Skeletal muscle tissue (tissue), 3 donors: ENCODE measurements at regions not wholly inside any gene's neighbourhood (a gene's known extent, or its start where the extent isn't known, plus 50 kb on each side); places are given as distances from the start of the nearest gene placed in this dataset.

Experiments used
- H3K27ac ChIP-seq: one replicate; pipeline ENCODE4 v1.7.0; 2013; ENCODE audit warnings: mild to moderate bottlenecking, low read depth, low read length, inconsistent platforms
- H3K27me3 ChIP-seq, 3 donors: one replicate each; pipeline ENCODE4 v1.7.0; 2013; ENCODE audit warnings: low read length in 3 of 3; ENCODE audit not compliant: control insufficient read depth in 3 of 3, insufficient read depth in 3 of 3
- H3K36me3 ChIP-seq, 3 donors: one replicate each; pipeline ENCODE4 v1.7.0; 2013; ENCODE audit warnings: low read length in 3 of 3; ENCODE audit not compliant: control insufficient read depth in 3 of 3, insufficient read depth in 3 of 3
- H3K4me1 ChIP-seq, 3 donors: one replicate each; pipeline ENCODE4 v1.7.0; 2013; ENCODE audit warnings: low read length in 3 of 3, mild to moderate bottlenecking in 3 of 3; ENCODE audit not compliant: control insufficient read depth in 3 of 3, insufficient read depth in 3 of 3
- H3K4me3 ChIP-seq, 3 donors: one replicate each; pipeline ENCODE4 v1.7.0; 2013; ENCODE audit warnings: low read length in 3 of 3
- H3K9ac ChIP-seq, 3 donors: one replicate each; pipeline ENCODE4 v1.7.0; 2013; ENCODE audit warnings: low read length in 3 of 3, mild to moderate bottlenecking in 3 of 3, moderate library complexity in 2 of 3, low read depth in 1 of 3
- H3K9me3 ChIP-seq, 3 donors: one replicate each; pipeline ENCODE4 v1.7.0; 2013; ENCODE audit warnings: low read length in 3 of 3; ENCODE audit not compliant: control insufficient read depth in 3 of 3
- donor health status: Osteomylitis.

GRCh38 chr14:58871573-58871972 lies 233.8 kb downstream of the DACT1 start:
- Histone ChIP-seq H3K9me3 (no peaks in the 10 kb centered on the region), H3K27ac (no peak overlapping the region), H3K9ac (no peak overlapping the region), H3K27me3 (peaks cover 0 to 4% (median 0%) of the 10 kb centered on the region in 3 donors), H3K36me3 (no peaks in the 10 kb centered on the region), H3K4me1 (peaks cover 0 to 5% (median 0%) of the 10 kb centered on the region in 3 donors), H3K4me3 (no peak overlapping the region)

GRCh38 chr14:58872061-58872460 lies 234.3 kb downstream of the DACT1 start:
- Histone ChIP-seq H3K27me3 (peaks cover 0 to 4% (median 0%) of the 10 kb centered on the region in 3 donors), H3K9ac (no peak overlapping the region), H3K9me3 (no peaks in the 10 kb centered on the region), H3K4me1 (peaks cover 0 to 5% (median 0%) of the 10 kb centered on the region in 3 donors), H3K36me3 (no peaks in the 10 kb centered on the region), H3K4me3 (no peak overlapping the region), H3K27ac (no peak overlapping the region)

GRCh38 chr14:58873228-58873953 lies 235.6 kb downstream of the DACT1 start:
- Histone ChIP-seq H3K36me3 (no peaks in the 10 kb centered on the region), H3K9me3 (no peaks in the 10 kb centered on the region), H3K27ac (no peak overlapping the region), H3K27me3 (peaks cover 0 to 4% (median 0%) of the 10 kb centered on the region in 3 donors), H3K4me3 (no peak overlapping the region), H3K4me1 (peaks cover 0 to 5% (median 0%) of the 10 kb centered on the region in 3 donors), H3K9ac (no peak overlapping the region)

- no peak overlapping the region for H3K4me3 ChIP-seq
- H3K9me3 ChIP-seq: no peaks in the 10 kb centered on the region
- no peak overlapping the region for H3K9ac ChIP-seq
- no peaks in the 10 kb centered on the region for H3K36me3 ChIP-seq
- peaks cover 0 to 5% (median 0%) of the 10 kb centered on the region in 3 donors for H3K4me1 ChIP-seq
- no peak overlapping the region for H3K27ac ChIP-seq
- H3K27me3 ChIP-seq: no peaks in the 10 kb centered on the region
These were observed 237.9 kb downstream of the DACT1 start for GRCh38 chr14:58875613-58876012.

- Histone ChIP-seq H3K36me3 (no peaks in the 10 kb centered on the region), H3K9ac (no peak overlapping the region), H3K27me3 (no peaks in the 10 kb centered on the region), H3K4me1 (peaks cover 0 to 5% (median 0%) of the 10 kb centered on the region in 3 donors), H3K4me3 (no peak overlapping the region), H3K27ac (no peak overlapping the region), H3K9me3 (no peaks in the 10 kb centered on the region)
These were observed 238.8 kb downstream of the DACT1 start for GRCh38 chr14:58876608-58877007.

GRCh38 chr14:58878439-58879139 lies 240.8 kb downstream of the DACT1 start:
- Histone ChIP-seq H3K27ac (no peak overlapping the region), H3K27me3 (no peaks in the 10 kb centered on the region), H3K36me3 (no peaks in the 10 kb centered on the region), H3K4me3 (no peak overlapping the region), H3K9ac (no peak overlapping the region), H3K9me3 (no peaks in the 10 kb centered on the region), H3K4me1 (no peaks in the 10 kb centered on the region)

- no peak overlapping the region for H3K27ac ChIP-seq
These were observed 243.7 kb downstream of the DACT1 start for GRCh38 chr14:58881433-58881832.

GRCh38 chr14:58882577-58883018 lies 244.8 kb downstream of the DACT1 start:
- Histone ChIP-seq H3K36me3 (no peaks in the 10 kb centered on the region), H3K9ac (no peak overlapping the region), H3K27ac (no peak overlapping the region), H3K9me3 (no peaks in the 10 kb centered on the region), H3K4me1 (no peaks in the 10 kb centered on the region), H3K27me3 (no peaks in the 10 kb centered on the region), H3K4me3 (no peak overlapping the region)

More at GRCh38 chr14:58881433-58881832, 243.7 kb downstream of the DACT1 start:
- no peak overlapping the region for H3K9ac ChIP-seq
- no peaks in the 10 kb centered on the region for H3K9me3 ChIP-seq
- H3K4me3 ChIP-seq: no peak overlapping the region
- no peaks in the 10 kb centered on the region for H3K4me1 ChIP-seq
- H3K27me3 ChIP-seq: no peaks in the 10 kb centered on the region
- H3K36me3 ChIP-seq: no peaks in the 10 kb centered on the region

- Histone ChIP-seq H3K9ac (no peak overlapping the region), H3K27me3 (no peaks in the 10 kb centered on the region), H3K36me3 (no peaks in the 10 kb centered on the region), H3K27ac (no peak overlapping the region), H3K4me3 (no peak overlapping the region), H3K4me1 (no peaks in the 10 kb centered on the region), H3K9me3 (no peaks in the 10 kb centered on the region)
These were observed 246.7 kb downstream of the DACT1 start for GRCh38 chr14:58884442-58884841.

- Histone ChIP-seq H3K36me3 (no peaks in the 10 kb centered on the region), H3K9me3 (no peaks in the 10 kb centered on the region), H3K4me3 (no peak overlapping the region), H3K9ac (no peak overlapping the region), H3K27ac (no peak overlapping the region), H3K27me3 (no peaks in the 10 kb centered on the region), H3K4me1 (no peaks in the 10 kb centered on the region)
These were observed 250.2 kb downstream of the DACT1 start for GRCh38 chr14:58887931-58888330.
